ENCODE measurements at regions not wholly inside any gene's neighbourhood (a gene's known extent, or its start where the extent isn't known, plus 50 kb on each side); places are given as distances from the start of the nearest gene placed in this dataset.
"Not testable (repeated sequence)": the region's sequence is repeated elsewhere in the genome, so short reads cannot be mapped to it uniquely, and the experiment has no call there.

DNA sequence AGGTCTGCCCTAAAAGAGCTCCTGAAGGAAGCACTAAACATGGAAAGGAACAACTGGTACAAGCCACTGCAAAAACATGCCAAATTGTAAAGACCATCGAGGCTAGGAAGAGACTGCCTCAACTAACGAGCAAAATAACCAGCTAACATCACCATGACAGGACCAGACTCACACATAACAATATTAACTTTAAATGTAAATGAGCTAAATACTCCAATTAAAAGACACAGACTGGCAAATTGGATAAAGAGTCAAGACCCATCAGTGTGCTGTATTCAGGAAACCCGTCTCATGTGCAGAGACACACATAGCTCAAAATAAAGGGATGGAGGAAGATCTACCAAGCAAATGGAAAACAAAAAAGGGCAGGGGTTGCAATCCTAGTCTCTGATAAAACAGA, 263.4 kb upstream of the WSB1 start:
- not testable (repeated sequence) for H3K79me2 ChIP-seq (replicated peaks; ENCODE audit: insufficient read depth, low read length); H3K4me3 ChIP-seq (ENCODE audit: low read length); H2AFZ ChIP-seq (ENCODE audit: low read depth, low read length); H3K36me3 ChIP-seq (ENCODE audit: insufficient read depth, low read length); H4K20me1 ChIP-seq (ENCODE audit: insufficient read depth); H3F3A ChIP-seq (ENCODE audit: insufficient read depth, low read length, poor library complexity, severe bottlenecking); H3K27me3 ChIP-seq (ENCODE audit: insufficient read depth, low read depth, low read length); H3K9me3 ChIP-seq (ENCODE audit: low read length); H3K9me2 ChIP-seq (ENCODE audit: insufficient read depth, low read length); H3K27ac ChIP-seq (ENCODE audit: low read length); H3K9ac ChIP-seq (ENCODE audit: low read length); H3K4me2 ChIP-seq (ENCODE audit: low read length)

- TF ChIP-seq EZH2 (IDR thresholded peaks at IDR 0.05; ENCODE audit: borderline replicate concordance, insufficient read depth, low read length, poor library complexity, severe bottlenecking) (no peak), MXI1 (conservative IDR thresholded peaks at IDR 0.05; ENCODE audit: poor library complexity, severe bottlenecking) (no peak), POLR2AphosphoS5 (IDR thresholded peaks at IDR 0.05) (no peak), CTCF (IDR thresholded peaks at IDR 0.05; ENCODE audit: poor library complexity, severe bottlenecking) (no peak)
- TF ChIP-seq, protein P1, sequence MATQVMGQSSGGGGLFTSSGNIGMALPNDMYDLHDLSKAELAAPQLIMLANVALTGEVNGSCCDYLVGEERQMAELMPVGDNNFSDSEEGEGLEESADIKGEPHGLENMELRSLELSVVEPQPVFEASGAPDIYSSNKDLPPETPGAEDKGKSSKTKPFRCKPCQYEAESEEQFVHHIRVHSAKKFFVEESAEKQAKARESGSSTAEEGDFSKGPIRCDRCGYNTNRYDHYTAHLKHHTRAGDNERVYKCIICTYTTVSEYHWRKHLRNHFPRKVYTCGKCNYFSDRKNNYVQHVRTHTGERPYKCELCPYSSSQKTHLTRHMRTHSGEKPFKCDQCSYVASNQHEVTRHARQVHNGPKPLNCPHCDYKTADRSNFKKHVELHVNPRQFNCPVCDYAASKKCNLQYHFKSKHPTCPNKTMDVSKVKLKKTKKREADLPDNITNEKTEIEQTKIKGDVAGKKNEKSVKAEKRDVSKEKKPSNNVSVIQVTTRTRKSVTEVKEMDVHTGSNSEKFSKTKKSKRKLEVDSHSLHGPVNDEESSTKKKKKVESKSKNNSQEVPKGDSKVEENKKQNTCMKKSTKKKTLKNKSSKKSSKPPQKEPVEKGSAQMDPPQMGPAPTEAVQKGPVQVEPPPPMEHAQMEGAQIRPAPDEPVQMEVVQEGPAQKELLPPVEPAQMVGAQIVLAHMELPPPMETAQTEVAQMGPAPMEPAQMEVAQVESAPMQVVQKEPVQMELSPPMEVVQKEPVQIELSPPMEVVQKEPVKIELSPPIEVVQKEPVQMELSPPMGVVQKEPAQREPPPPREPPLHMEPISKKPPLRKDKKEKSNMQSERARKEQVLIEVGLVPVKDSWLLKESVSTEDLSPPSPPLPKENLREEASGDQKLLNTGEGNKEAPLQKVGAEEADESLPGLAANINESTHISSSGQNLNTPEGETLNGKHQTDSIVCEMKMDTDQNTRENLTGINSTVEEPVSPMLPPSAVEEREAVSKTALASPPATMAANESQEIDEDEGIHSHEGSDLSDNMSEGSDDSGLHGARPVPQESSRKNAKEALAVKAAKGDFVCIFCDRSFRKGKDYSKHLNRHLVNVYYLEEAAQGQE (IDR thresholded peaks at IDR 0.05; ENCODE audit: borderline replicate concordance): no peak
- H3K9me2 ChIP-seq (ENCODE audit: insufficient read depth, low read length): no peaks in the 10 kb centered on the region
- no peaks in the 10 kb centered on the region for H3K27me3 ChIP-seq (ENCODE audit: insufficient read depth, low read depth, low read length)
- no peaks in the 10 kb centered on the region for H4K20me1 ChIP-seq (ENCODE audit: insufficient read depth)
- peaks cover 6% of the 10 kb centered on the region for H3K9me3 ChIP-seq (ENCODE audit: low read length)
- no peak overlapping the region for H3K9ac ChIP-seq (ENCODE audit: low read length)
- no peaks in the 10 kb centered on the region for H3F3A ChIP-seq (ENCODE audit: insufficient read depth, low read length, poor library complexity, severe bottlenecking)
- no peak overlapping the region for H2AFZ ChIP-seq (ENCODE audit: low read depth, low read length)
- no peaks in the 10 kb centered on the region for H3K79me2 ChIP-seq (replicated peaks; ENCODE audit: insufficient read depth, low read length)
- no peak overlapping the region for H3K4me2 ChIP-seq (ENCODE audit: low read length)
- no peaks in the 10 kb centered on the region for H3K36me3 ChIP-seq (ENCODE audit: insufficient read depth, low read length)
- H3K4me3 ChIP-seq (ENCODE audit: low read length): no peak overlapping the region
- H3K27ac ChIP-seq (ENCODE audit: low read length): no peak overlapping the region
These were observed 255.2 kb upstream of the WSB1 start for GRCh38 chr17:27038676-27039075.

DNA sequence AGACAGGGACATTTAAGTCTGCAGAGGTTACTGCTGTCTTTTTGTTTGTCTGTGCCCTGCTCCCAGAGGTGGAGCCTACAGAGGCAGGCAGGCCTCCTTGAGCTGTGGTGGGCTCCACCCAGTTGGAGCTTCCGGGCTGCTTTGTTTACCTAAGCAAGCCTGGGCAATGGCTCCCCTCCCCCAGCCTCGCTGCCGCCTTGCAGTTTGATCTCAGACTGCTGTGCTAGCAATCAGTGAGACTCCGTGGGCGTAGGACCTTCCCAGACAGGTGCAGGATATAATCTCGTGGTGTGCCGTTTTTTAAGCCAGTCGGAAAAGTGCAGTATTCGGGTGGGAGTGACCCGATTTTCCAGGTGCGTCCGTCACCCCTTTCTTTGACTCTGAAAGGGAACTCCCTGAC, 248.9 kb upstream of the WSB1 start:
- not testable (repeated sequence) for H3K4me2 ChIP-seq (ENCODE audit: low read length); H4K20me1 ChIP-seq (ENCODE audit: insufficient read depth); H3K79me2 ChIP-seq (replicated peaks; ENCODE audit: insufficient read depth, low read length); H3K36me3 ChIP-seq (ENCODE audit: insufficient read depth, low read length); H3K9me2 ChIP-seq (ENCODE audit: insufficient read depth, low read length); H3K27me3 ChIP-seq (ENCODE audit: insufficient read depth, low read depth, low read length); H2AFZ ChIP-seq (ENCODE audit: low read depth, low read length); H3F3A ChIP-seq (ENCODE audit: insufficient read depth, low read length, poor library complexity, severe bottlenecking); H3K27ac ChIP-seq (ENCODE audit: low read length); H3K9ac ChIP-seq (ENCODE audit: low read length); H3K4me3 ChIP-seq (ENCODE audit: low read length); H3K9me3 ChIP-seq (ENCODE audit: low read length)

All from neural cell (in vitro differentiated cells).